Calu3 (cell line): ENCODE measurements at regions not wholly inside any gene's neighbourhood (a gene's known extent, or its start where the extent isn't known, plus 50 kb on each side); places are given as distances from the start of the nearest gene placed in this dataset.

Experiments used
- BruUV-seq: library from RNA; stranded (reverse); fragments of 400-500 nt; replicated peaks from 2 replicates; lab custom pipeline; 2021; lab: Mats Ljungman, UMichigan
- CTCF ChIA-PET: fragments of 300-600 bp; sonication (Branson Sonifier 250); formaldehyde crosslinking; loops from one replicate; lab custom pipeline; 2022; ENCODE audit warnings: antibody characterized with exemption; lab: Charles Lee
- DNase-seq: peaks from one replicate; pipeline ENCODE4 v3.0.0; 2022
- H3K27ac Mint-ChIP-seq: one replicate; pipeline ENCODE4 v1.8.0; 2022; ENCODE audit warnings: mixed read lengths; ENCODE audit not compliant: unreplicated experiment
- H3K27me3 Mint-ChIP-seq: one replicate; pipeline ENCODE4 v1.8.0; 2022; ENCODE audit warnings: mixed read lengths; ENCODE audit not compliant: unreplicated experiment
- H3K36me3 Mint-ChIP-seq: one replicate; pipeline ENCODE4 v1.8.0; 2022; ENCODE audit warnings: mild to moderate bottlenecking, moderate library complexity, mixed read lengths; ENCODE audit not compliant: insufficient read depth, unreplicated experiment
- H3K4me1 Mint-ChIP-seq: one replicate; pipeline ENCODE4 v1.8.0; 2022; ENCODE audit warnings: mild to moderate bottlenecking, low read depth, mixed read lengths; ENCODE audit not compliant: unreplicated experiment
- H3K4me3 Mint-ChIP-seq: one replicate; pipeline ENCODE4 v1.8.0; 2022; ENCODE audit warnings: mild to moderate bottlenecking, low read depth, moderate library complexity, mixed read lengths; ENCODE audit not compliant: unreplicated experiment
- H3K9me3 Mint-ChIP-seq: one replicate; pipeline ENCODE4 v1.8.0; 2022; ENCODE audit warnings: low read depth, mixed read lengths; ENCODE audit not compliant: unreplicated experiment
- CTCF ChIP-seq: fragments of 200-600 bp; IDR thresholded peaks from one replicate; pipeline ENCODE4 v1.8.0; 2022; ENCODE audit warnings: antibody characterized with exemption; ENCODE audit not compliant: unreplicated experiment
- intact Hi-C: fragments of 100-400 bp; cut with micrococcal nuclease; formaldehyde crosslinking; loops from one replicate; pipeline ENCODE4 v1.10.0; 2022; ENCODE audit not compliant: unreplicated experiment

- no peak for TF ChIP-seq CTCF
- Mint-ChIP-seq H3K36me3 (no peaks in the 10 kb centered on the region), H3K27ac (no peak overlapping the region), H3K4me1 (no peaks in the 10 kb centered on the region), H3K4me3 (no peak overlapping the region), H3K27me3 (no peaks in the 10 kb centered on the region), H3K9me3 (peaks cover 2% of the 10 kb centered on the region)
- no TSS peak for BruUV-seq
- DNase-seq, result no peak
- intact Hi-C loops, result no loop called here
- CTCF ChIA-PET, result no interaction called here
These were observed 506.7 kb downstream of the PCDH18 start for GRCh38 chr4:137025484-137026059.

- intact Hi-C loops, result no loop called here
- Mint-ChIP-seq H3K27ac (no peak overlapping the region), H3K27me3 (no peaks in the 10 kb centered on the region), H3K4me3 (no peak overlapping the region), H3K36me3 (no peaks in the 10 kb centered on the region), H3K9me3 (no peaks in the 10 kb centered on the region), H3K4me1 (no peaks in the 10 kb centered on the region)
- DNase-seq, result no peak
- BruUV-seq, result no TSS peak
- CTCF ChIA-PET, result no interaction called here
- no peak for TF ChIP-seq CTCF
These were observed 516.6 kb downstream of the PCDH18 start for GRCh38 chr4:137015426-137016409.

GRCh38 chr4:137000432-137000831 is 531.9 kb downstream of the PCDH18 start:
- no peaks in the 10 kb centered on the region for H3K4me1 Mint-ChIP-seq
- no peaks in the 10 kb centered on the region for H3K36me3 Mint-ChIP-seq
- no peak for DNase-seq
- no peaks in the 10 kb centered on the region for H3K27me3 Mint-ChIP-seq
- BruUV-seq, result no TSS peak
- CTCF ChIA-PET, result no interaction called here
- no peak overlapping the region for H3K27ac Mint-ChIP-seq
- intact Hi-C loops, result no loop called here
- no peak for TF ChIP-seq CTCF
- H3K9me3 Mint-ChIP-seq, result peaks cover 5% of the 10 kb centered on the region
- H3K4me3 Mint-ChIP-seq, result no peak overlapping the region

- CTCF ChIA-PET, result no interaction called here
- no peaks in the 10 kb centered on the region for H3K36me3 Mint-ChIP-seq
- no peaks in the 10 kb centered on the region for H3K9me3 Mint-ChIP-seq
- BruUV-seq, result no TSS peak
- H3K27me3 Mint-ChIP-seq, result no peaks in the 10 kb centered on the region
- H3K27ac Mint-ChIP-seq, result no peak overlapping the region
- no peaks in the 10 kb centered on the region for H3K4me1 Mint-ChIP-seq
- no peak for DNase-seq
- no peak overlapping the region for H3K4me3 Mint-ChIP-seq
- no peak for TF ChIP-seq CTCF
- intact Hi-C loops, result no loop called here
These were observed 540.3 kb downstream of the PCDH18 start for GRCh38 chr4:136992032-136992431.
